HG03565 (cell line): ENCODE measurements at regions not wholly inside any gene's neighbourhood (a gene's known extent, or its start where the extent isn't known, plus 50 kb on each side); places are given as distances from the start of the nearest gene placed in this dataset.
"Not testable (repeated sequence)": the region's sequence is repeated elsewhere in the genome, so short reads cannot be mapped to it uniquely, and the experiment has no call there.

Experiments used
- ATAC-seq: cut with Tn5 transposase; IDR thresholded peaks from one replicate; pipeline ENCODE4 v1.9.1; 2021; ENCODE audit warnings: mild to moderate bottlenecking, moderate library complexity; ENCODE audit not compliant: unreplicated experiment

DNA sequence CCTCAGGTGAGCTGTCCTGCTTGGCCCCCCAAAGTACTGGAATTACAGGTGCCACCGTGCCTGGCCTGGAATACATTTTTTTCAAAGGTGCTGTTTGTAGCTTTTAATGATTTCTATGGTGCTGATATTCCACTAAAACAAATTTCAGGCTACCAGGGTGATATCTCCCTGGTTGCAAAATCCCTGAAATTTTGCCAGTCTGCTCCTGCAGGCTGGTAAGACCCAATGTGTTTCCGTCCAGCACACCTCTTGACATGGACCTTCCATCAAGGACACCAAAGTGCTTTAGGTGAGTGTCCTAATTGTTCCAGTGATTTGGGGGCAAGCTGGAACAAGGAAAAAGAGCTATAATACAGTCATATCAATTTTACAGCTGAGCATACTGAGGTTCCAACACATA lies 69.8 kb upstream of the KMT2C start:
- no peak for ATAC-seq

GRCh38 chr7:152504816-152505215 lies 69.0 kb upstream of the KMT2C start:
- ATAC-seq = no peak

DNA sequence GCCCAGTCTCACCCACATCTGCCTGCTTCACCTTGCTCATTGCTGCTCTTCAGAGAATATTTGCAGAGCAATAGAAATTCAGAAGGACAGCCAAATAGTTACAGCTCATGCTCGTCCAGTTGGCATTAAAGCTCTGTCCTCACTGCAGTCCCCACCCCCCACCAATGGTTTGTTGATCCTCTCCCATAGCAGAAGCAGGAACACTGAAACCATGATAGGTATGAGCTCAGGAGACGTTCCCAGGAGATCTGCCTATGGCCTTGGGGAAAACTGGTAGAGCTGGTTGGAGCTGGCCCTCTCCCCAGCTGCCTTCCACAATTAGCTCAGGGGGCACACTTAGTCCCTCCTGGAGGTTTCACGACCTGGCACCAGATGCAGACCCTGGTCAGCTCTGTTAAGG lies 68.6 kb upstream of the KMT2C start:
- ATAC-seq = no peak

DNA sequence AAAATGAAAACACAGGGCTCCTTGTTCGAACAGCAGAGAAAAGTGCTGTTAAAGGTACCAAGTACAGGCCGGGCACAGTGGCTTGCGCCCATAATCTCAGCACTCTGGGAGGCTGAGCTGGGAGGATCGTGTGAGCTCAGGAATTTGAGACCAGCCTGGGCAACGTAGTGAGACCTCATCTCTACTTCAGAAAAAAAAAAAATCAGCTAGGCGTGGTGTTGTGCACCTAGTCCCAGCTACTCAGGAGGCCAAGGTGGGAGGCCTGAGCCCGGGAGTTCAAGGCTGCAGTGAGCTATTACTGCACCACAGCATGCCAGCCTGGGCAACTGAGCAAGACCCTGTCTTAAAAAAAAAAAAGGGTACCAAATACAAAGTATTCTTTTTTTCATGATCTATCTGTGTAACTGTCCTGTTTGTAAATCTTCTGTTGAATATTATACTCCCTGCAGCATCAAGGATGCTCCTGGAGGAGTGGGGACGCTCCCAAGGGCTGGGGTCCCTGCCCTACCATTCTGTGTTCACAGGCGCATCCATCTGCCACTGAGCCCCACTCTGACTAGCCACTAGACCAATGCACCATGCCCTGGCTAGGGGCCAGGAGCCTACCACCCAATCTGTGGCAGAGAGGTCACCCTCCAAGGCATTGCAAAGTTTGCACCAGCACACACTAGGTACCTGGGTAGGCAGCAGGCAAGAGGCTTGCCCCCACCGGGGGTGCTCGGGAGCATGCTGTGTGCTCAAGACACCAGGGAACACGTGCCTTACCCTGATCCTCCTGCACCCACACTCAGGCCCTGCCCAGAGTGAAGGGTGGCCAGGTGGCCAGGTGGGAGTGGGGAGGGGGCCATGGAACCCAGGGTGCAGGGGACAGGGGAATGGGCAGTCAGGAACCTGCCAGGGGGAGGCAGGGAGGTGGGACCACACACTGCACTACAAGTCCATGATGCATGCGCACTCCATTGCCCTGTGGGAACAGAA lies 67.3 kb upstream of the KMT2C start:
- ATAC-seq = no peak

- ATAC-seq = no peak
These were observed 65.7 kb upstream of the KMT2C start for GRCh38 chr7:152501506-152501905.

GRCh38 chr7:152499969-152500368 lies 64.2 kb upstream of the KMT2C start:
- not testable (repeated sequence) for ATAC-seq

DNA sequence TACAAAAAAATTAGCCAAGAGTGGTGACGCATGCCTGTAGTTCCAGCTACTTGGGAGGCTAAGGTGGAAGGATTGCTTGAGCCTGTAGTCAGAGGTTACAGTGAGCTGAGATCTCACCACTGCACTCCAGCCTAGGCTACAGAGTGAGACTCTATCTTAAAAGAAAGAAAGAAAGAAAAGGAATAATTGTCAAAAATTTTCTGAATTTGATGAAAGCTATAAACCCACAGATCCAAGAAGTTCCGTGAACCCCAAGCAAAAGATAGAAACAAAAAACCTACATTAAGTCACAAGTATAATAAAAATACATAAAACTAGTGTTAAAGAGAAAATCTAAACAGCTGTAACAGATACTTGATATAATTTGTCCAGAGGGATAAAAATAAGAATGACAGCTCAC lies 60.1 kb upstream of the KMT2C start:
- ATAC-seq = no peak

- no peak for ATAC-seq
These were observed 57.1 kb upstream of the KMT2C start for GRCh38 chr7:152492952-152493351.

- ATAC-seq = no peak
These were observed 53.2 kb upstream of the KMT2C start for GRCh38 chr7:152489044-152489443.

GRCh38 chr7:152486968-152487367 lies 51.2 kb upstream of the KMT2C start:
- no peak for ATAC-seq

DNA sequence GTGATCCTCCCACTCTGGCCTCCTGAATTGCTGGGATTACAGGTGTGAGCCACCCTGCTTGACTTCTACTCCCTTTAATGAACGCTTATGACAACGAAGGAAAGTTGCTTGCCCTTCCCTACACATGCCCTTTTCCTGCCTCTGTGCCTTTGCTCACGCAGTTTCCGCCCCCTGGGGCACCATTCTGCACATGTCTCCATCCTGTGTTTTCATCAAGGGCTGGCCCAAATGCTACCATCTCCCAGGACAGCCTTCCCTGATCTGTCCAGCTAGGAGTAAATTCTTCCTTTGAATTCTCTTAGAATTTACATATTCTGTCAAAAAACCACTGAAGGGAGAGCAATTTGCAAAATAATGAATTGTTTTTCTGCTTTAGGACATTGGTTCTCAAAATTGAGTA lies 50.0 kb upstream of the KMT2C start:
- no peak for ATAC-seq
